IMR-90 (cell line): ENCODE measurements at regions not wholly inside any gene's neighbourhood (a gene's known extent, or its start where the extent isn't known, plus 50 kb on each side); places are given as distances from the start of the nearest gene placed in this dataset.

Experiments
- CTCF ChIP-seq: conservative IDR thresholded peaks from 2 replicates; pipeline ENCODE4 v1.5.1; 2012; ENCODE audit warnings: mild to moderate bottlenecking, low read depth, low read length, improper control_type of control experiment
- ELK1 ChIP-seq: fragments of 150-350 bp; IDR thresholded peaks from 2 replicates; pipeline ENCODE4 v1.6.1; 2016; ENCODE audit warnings: low read depth, mild to moderate bottlenecking, low read length, moderate library complexity, borderline replicate concordance
- MAFK ChIP-seq: IDR thresholded peaks from 2 replicates; pipeline ENCODE4 v1.6.1; 2012; ENCODE audit warnings: low read depth, low read length, improper control_type of control experiment
- MAZ ChIP-seq: IDR thresholded peaks from 2 replicates; pipeline ENCODE4 v1.6.1; 2012; ENCODE audit warnings: low read depth, mild to moderate bottlenecking, low read length, improper control_type of control experiment, moderate library complexity, borderline replicate concordance
- MXI1 ChIP-seq: IDR thresholded peaks from 2 replicates; pipeline ENCODE4 v1.6.1; 2012; ENCODE audit warnings: low read depth, mild to moderate bottlenecking, low read length, moderate library complexity, borderline replicate concordance
- POLR2A ChIP-seq: IDR thresholded peaks from 2 replicates; pipeline ENCODE4 v1.6.1; 2012; ENCODE audit warnings: mild to moderate bottlenecking, low read depth, low read length

DNA sequence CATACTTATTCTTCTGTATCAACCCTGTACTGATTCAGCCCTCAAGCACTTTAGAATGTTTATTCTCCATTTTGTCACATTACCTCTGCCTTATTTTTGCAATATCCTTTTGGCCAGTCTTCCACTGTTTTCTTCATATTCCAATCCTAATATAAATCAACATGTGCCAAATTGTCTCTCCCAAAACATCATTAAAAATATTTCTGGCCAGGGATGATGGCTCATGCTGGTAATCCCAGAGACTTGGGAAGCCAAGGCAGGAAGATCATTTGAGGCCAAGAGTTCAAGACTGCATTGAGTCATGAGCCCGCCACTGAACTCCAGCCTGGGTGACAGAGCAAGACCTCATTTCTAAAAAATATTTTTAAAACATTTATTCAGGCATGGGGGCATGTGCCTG, 641.4 kb upstream of the CBLB start:
- no peak for TF ChIP-seq MXI1
- no peak for TF ChIP-seq CTCF
- TF ChIP-seq ELK1 = no peak
- no peak for TF ChIP-seq MAZ
- TF ChIP-seq MAFK = no peak
- no peak for TF ChIP-seq POLR2A
